ENCODE measurements at regions not wholly inside any gene's neighbourhood (a gene's known extent, or its start where the extent isn't known, plus 50 kb on each side); places are given as distances from the start of the nearest gene placed in this dataset.
"Not testable (repeated sequence)": the region's sequence is repeated elsewhere in the genome, so short reads cannot be mapped to it uniquely, and the experiment has no call there.

GRCh38 chr22:35475545-35475944 lies 65.1 kb upstream of the RASD2 start:
- DNase-seq (ENCODE audit: low spot score) = no peak
- intact Hi-C loops (cut with DNase I) = no loop called here

GRCh38 chr22:35476341-35476740 lies 64.3 kb upstream of the RASD2 start:
- intact Hi-C loops (cut with DNase I) = no loop called here
- no peak for DNase-seq (ENCODE audit: low spot score)

- intact Hi-C loops (cut with DNase I) = no loop called here
- peak; percentile 86 for DNase-seq (ENCODE audit: low spot score)
Measured at GRCh38 chr22:35477911-35478582, 62.6 kb upstream of the RASD2 start.

GRCh38 chr22:35478633-35479107 lies 62.0 kb upstream of the RASD2 start:
- no peak for DNase-seq (ENCODE audit: low spot score)
- intact Hi-C loops (cut with DNase I) = no loop called here

- intact Hi-C loops (cut with DNase I) = no loop called here
- no peak for DNase-seq (ENCODE audit: low spot score)
Measured at GRCh38 chr22:35479359-35479758, 61.3 kb upstream of the RASD2 start.

GRCh38 chr22:35479985-35480550 lies 60.6 kb upstream of the RASD2 start:
- intact Hi-C loops (cut with DNase I) = no loop called here
- DNase-seq (ENCODE audit: low spot score) = peak; percentile 91

GRCh38 chr22:35480627-35481550 lies 59.7 kb upstream of the RASD2 start:
- DNase-seq (ENCODE audit: low spot score) = peak; percentile 64
- intact Hi-C loops (cut with DNase I) = no loop called here

GRCh38 chr22:35482311-35482710 lies 58.3 kb upstream of the RASD2 start:
- intact Hi-C loops (cut with DNase I) = no loop called here
- DNase-seq (ENCODE audit: low spot score) = no peak

GRCh38 chr22:35482974-35483373 lies 57.7 kb upstream of the RASD2 start:
- no peak for DNase-seq (ENCODE audit: low spot score)
- intact Hi-C loops (cut with DNase I) = no loop called here

- DNase-seq (ENCODE audit: low spot score) = no peak
- intact Hi-C loops (cut with DNase I) = no loop called here
Measured at GRCh38 chr22:35483730-35484129, 56.9 kb upstream of the RASD2 start.

- intact Hi-C loops (cut with DNase I) = no loop called here
- no peak for DNase-seq (ENCODE audit: low spot score)
Measured at GRCh38 chr22:35484651-35485556, 55.7 kb upstream of the RASD2 start.

- intact Hi-C loops (cut with DNase I) = no loop called here
Measured at GRCh38 chr22:35486116-35486631, 54.5 kb upstream of the RASD2 start.

GRCh38 chr22:35487623-35488022 lies 53.0 kb upstream of the RASD2 start:
- intact Hi-C loops (cut with DNase I) = not testable (repeated sequence)
- DNase-seq (ENCODE audit: low spot score) = peak; percentile 16

More at GRCh38 chr22:35486116-35486631, 54.5 kb upstream of the RASD2 start:
- peak; percentile 43 for DNase-seq (ENCODE audit: low spot score)

- intact Hi-C loops (cut with DNase I) = no loop called here
- DNase-seq (ENCODE audit: low spot score) = no peak
Measured at GRCh38 chr22:35488513-35488912, 52.1 kb upstream of the RASD2 start.

GRCh38 chr22:35489239-35489638 lies 51.4 kb upstream of the RASD2 start:
- intact Hi-C loops (cut with DNase I) = no loop called here
- DNase-seq (ENCODE audit: low spot score) = no peak

Data from posterior vena cava (tissue), 2 donors.